ENCODE measurements at regions not wholly inside any gene's neighbourhood (a gene's known extent, or its start where the extent isn't known, plus 50 kb on each side); places are given as distances from the start of the nearest gene placed in this dataset.

DNA sequence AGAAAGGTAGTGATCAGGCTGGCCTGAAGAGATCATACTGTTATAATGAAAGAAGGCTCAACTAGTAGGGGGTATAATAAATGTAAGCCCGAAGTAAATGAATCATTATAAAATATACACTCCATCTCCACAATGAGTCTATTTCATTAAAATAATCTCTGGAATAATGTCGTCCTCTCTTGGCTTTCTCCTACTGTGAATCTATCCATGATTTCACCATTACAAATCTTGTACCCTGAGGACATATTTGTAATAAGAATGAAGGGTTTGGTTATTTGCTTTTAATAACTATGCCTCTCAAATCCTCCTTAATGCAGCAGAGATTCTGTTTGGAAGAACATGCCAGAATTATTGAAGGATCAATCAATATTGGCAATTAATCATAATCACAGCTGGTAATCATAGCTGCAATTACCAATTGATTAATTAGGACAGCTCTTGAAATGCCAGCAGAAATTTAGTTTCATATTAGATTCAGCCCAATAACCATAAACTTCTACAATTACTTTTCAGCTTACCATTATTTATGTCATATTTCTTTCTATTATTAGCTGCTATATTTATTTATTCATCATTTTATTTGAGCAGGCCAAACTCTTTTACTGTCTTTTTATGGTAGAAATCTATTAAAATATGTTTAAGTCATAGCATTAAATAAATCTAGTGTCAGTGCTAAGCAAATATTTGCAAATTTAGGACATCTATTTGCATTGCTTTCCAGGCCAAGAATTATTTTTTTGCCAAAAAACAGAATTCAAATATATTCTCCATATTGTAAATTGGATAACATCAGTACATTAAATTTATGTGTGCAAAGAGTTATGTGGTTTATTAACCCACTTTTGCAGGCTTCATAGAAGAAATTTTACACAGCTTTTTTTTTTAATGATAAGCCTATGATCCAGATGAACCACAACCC lies 588.4 kb upstream of the LRRC4C start:
- ATAC-seq: no peak
- H3K9me3 ChIP-seq: no peaks in the 10 kb centered on the region

DNA sequence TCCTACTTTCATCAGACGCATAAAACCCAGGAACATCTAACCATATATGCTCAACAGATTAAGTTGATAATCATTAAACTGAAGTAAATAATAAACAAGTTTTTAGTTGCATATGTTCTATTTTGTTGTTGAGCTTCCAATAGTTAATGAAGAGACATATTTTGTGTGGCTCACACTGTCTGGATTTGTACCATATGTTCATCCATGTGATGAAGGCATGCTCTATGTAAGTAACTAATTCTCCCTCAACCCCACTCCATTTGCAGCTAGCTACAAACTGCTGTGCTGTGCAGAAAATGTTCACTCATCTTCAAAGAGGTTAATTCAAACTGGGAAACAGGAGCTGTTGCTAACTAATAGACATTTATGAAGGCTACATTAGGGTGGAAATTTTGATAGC lies 589.7 kb upstream of the LRRC4C start:
- Histone ChIP-seq H3K27me3 (no peaks in the 10 kb centered on the region), H3K4me3 (no peak overlapping the region), H3K27ac (no peak overlapping the region), H3K4me1 (no peaks in the 10 kb centered on the region), H3K36me3 (no peaks in the 10 kb centered on the region), H3K9me3 (no peaks in the 10 kb centered on the region)
- DNase-seq (no peak), ATAC-seq (no peak)
- TF ChIP-seq, protein P1, sequence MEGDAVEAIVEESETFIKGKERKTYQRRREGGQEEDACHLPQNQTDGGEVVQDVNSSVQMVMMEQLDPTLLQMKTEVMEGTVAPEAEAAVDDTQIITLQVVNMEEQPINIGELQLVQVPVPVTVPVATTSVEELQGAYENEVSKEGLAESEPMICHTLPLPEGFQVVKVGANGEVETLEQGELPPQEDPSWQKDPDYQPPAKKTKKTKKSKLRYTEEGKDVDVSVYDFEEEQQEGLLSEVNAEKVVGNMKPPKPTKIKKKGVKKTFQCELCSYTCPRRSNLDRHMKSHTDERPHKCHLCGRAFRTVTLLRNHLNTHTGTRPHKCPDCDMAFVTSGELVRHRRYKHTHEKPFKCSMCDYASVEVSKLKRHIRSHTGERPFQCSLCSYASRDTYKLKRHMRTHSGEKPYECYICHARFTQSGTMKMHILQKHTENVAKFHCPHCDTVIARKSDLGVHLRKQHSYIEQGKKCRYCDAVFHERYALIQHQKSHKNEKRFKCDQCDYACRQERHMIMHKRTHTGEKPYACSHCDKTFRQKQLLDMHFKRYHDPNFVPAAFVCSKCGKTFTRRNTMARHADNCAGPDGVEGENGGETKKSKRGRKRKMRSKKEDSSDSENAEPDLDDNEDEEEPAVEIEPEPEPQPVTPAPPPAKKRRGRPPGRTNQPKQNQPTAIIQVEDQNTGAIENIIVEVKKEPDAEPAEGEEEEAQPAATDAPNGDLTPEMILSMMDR (IDR thresholded peaks at IDR 0.05): no peak
- intact Hi-C loops (cut with DNase I): no loop called here

More for the DNA sequence above, 588.4 kb upstream of the LRRC4C start:
- Histone ChIP-seq H3K4me1 (no peaks in the 10 kb centered on the region), H3K36me3 (no peaks in the 10 kb centered on the region), H3K27me3 (no peaks in the 10 kb centered on the region), H3K27ac (no peak overlapping the region), H3K4me3 (no peak overlapping the region)
- no peak for DNase-seq
- TF ChIP-seq, protein P1 (IDR thresholded peaks at IDR 0.05): no peak
- intact Hi-C loops (cut with DNase I): no loop called here

DNA sequence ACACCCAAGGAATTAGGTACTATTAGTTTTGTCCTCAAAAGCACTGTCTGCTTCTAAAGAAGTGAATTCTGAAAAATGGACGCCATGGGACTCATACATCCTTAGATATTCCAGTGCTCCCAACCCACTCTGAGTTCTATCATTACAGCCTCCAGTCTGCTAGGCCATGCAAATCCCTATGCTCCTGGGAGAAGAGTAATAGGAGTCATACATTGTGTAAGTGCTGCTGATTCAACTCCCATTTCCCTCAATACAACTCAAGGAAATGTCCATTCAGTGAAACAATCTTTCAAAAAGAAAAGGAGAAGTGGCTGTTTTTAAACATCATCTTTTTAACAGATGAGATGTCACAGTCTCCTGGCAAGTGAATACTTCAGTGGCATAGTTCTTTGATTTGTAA lies 590.2 kb upstream of the LRRC4C start:
- no peak for DNase-seq
- no peaks in the 10 kb centered on the region for H3K36me3 ChIP-seq
- H3K4me1 ChIP-seq: no peaks in the 10 kb centered on the region
- H3K27ac ChIP-seq: no peak overlapping the region
- TF ChIP-seq, protein P1 (IDR thresholded peaks at IDR 0.05): no peak
- H3K27me3 ChIP-seq: no peaks in the 10 kb centered on the region
- no peak for ATAC-seq
- H3K9me3 ChIP-seq: no peaks in the 10 kb centered on the region
- no peak overlapping the region for H3K4me3 ChIP-seq
- intact Hi-C loops (cut with DNase I): no loop called here

DNA sequence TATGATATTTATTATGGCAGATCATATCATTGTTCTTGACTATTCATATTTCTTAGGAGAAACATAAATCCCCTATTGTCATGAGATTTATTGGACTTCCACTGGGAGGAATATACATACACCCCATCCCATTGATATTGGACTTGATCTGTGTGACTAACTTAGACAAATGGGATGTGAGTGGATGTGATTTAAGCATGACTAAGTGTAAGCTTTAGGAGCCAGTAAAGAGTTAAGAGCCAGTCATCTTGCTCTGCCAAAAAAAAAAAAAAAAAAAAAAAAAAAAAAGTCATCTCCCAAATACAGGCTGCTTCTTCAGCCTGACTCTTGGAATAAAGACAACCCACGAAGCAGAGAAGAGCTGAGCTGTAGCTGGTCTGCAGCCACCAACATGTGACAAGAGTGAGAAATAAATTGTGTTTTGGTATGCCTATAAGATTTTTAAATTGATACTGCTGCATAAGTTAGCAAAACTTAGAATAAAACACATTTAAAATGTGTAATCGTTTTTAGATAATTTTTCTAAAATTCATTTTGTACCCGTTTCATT lies 595.0 kb upstream of the LRRC4C start:
- H3K9me3 ChIP-seq: no peaks in the 10 kb centered on the region
- H3K36me3 ChIP-seq: no peaks in the 10 kb centered on the region
- no peak overlapping the region for H3K27ac ChIP-seq
- intact Hi-C loops (cut with DNase I): no loop called here
- no peaks in the 10 kb centered on the region for H3K4me1 ChIP-seq
- TF ChIP-seq, protein P1 (IDR thresholded peaks at IDR 0.05): no peak
- H3K4me3 ChIP-seq: no peak overlapping the region
- no peak for DNase-seq
- no peak for ATAC-seq
- H3K27me3 ChIP-seq: no peaks in the 10 kb centered on the region

DNA sequence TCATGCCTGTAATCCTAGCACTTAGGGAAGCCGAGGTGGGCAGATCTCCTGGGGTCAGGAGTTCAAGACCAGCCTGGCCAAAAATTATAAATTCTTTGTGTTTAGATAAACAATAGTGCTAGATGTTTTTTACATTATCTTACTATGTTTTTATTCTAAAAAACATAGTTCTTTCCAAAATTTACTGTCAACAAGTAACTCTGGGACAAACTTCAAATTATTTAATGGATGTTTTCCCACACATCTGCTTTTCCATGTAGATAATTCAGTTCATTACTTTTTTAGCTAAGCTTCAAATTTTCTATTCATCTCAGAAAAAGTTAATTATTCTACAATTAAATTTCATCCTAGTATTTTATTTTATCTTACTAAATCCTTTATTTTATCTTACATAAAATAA lies 596.2 kb upstream of the LRRC4C start:
- intact Hi-C loops (cut with DNase I): no loop called here
- no peaks in the 10 kb centered on the region for H3K36me3 ChIP-seq
- H3K4me1 ChIP-seq: no peaks in the 10 kb centered on the region
- no peak overlapping the region for H3K27ac ChIP-seq
- H3K9me3 ChIP-seq: no peaks in the 10 kb centered on the region
- TF ChIP-seq, protein P1 (IDR thresholded peaks at IDR 0.05): no peak
- no peak for DNase-seq
- ATAC-seq: no peak
- H3K27me3 ChIP-seq: no peaks in the 10 kb centered on the region
- no peak overlapping the region for H3K4me3 ChIP-seq

Data from upper lobe of right lung (tissue), 1 donor.